Loucy (cell line): ENCODE measurements at regions not wholly inside any gene's neighbourhood (a gene's known extent, or its start where the extent isn't known, plus 50 kb on each side); places are given as distances from the start of the nearest gene placed in this dataset.

Source experiments
- CTCF ChIP-seq: fragments of 200-600 bp; sonication (generic); conservative IDR thresholded peaks from 2 replicates; pipeline ENCODE4 v1.5.1; 2014; ENCODE audit warnings: mild to moderate bottlenecking, antibody characterized with exemption, low read length
- EZH2phosphoT487 ChIP-seq: fragments of 200-600 bp; IDR thresholded peaks from 2 replicates; pipeline ENCODE4 v1.6.1; 2018; ENCODE audit warnings: antibody characterized with exemption, mild to moderate bottlenecking, moderate library complexity, borderline replicate concordance

GRCh38 chr4:36775544-36775943, 469.0 kb upstream of the NWD2 start:
- TF ChIP-seq CTCF (no peak), EZH2phosphoT487 (no peak)
